GM20431 (cell line): ENCODE measurements at regions not wholly inside any gene's neighbourhood (a gene's known extent, or its start where the extent isn't known, plus 50 kb on each side); places are given as distances from the start of the nearest gene placed in this dataset.
"Not testable (repeated sequence)": the region's sequence is repeated elsewhere in the genome, so short reads cannot be mapped to it uniquely, and the experiment has no call there.

Source experiments
- in situ Hi-C: fragments of 300-500 bp; cut with MseI, MboI; formaldehyde crosslinking; loops from one replicate; pipeline ENCODE4 v1.15.0; 2020; ENCODE audit warnings: low sequenced_read_pairs; ENCODE audit not compliant: unreplicated experiment

DNA sequence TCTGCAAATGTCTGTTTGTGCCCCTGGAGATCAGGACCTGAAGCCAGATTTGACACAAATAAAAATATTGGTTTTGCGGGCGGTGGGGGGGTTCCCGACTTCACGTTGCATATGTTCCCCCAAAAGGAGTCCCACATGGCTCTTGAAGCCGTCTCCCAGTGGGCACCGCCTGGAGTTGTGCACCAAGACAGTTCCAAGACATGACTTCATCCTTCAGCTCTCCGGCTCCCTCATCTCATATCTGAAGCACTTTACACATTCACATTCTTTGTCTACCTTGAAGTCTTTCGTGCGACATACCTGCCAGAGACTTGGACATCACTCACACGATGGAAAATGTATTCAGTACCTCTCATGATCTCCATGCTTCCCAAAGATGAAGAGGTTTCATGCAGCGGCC is 362.8 kb upstream of the FOXK1 start:
- in situ Hi-C loops = no loop called here

DNA sequence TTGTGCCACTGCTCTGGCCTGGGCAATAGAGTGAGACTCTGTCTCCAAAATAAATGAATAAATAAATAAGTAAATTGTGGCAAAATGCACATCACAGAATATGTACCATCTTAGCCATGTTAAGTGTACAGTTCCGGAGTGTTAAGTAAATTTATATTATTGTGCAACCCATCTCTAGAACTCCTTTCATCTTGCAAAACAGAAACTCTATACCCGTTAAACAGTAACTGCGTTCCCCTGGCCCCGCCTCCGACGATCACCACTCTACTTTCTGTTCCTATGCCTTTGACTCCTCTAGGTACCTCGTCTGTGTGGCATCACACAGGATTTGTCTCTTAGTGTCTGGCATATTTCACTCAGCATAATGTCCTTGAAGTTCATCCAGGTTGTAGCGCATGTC is 356.4 kb upstream of the FOXK1 start:
- in situ Hi-C loops = loop anchor here (25.0 kb wide), 1 partner anchor 88 kb away; no protein-coding TSS in a partner anchor

DNA sequence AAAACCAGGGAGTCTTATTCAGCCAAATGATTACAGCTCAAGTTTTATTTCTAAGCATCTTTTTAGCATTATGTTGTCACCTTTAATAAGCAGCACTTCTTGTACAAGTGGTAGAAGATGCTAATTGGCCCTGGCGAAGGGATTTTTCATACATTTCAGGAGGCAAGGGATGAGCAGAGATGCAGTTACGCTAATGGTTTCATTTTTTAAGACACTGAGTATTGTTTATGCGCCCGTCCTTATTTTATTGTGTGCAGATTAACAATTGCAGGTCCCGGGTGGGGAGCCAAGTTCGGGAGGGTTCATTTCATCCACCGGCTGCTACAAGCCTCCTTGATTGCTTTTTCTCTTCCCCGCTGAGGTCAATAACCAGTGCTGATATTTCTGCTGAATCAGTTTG is 350.4 kb upstream of the FOXK1 start:
- in situ Hi-C loops = loop anchor here (25.0 kb wide), 1 partner anchor 94 kb away; no protein-coding TSS in a partner anchor

DNA sequence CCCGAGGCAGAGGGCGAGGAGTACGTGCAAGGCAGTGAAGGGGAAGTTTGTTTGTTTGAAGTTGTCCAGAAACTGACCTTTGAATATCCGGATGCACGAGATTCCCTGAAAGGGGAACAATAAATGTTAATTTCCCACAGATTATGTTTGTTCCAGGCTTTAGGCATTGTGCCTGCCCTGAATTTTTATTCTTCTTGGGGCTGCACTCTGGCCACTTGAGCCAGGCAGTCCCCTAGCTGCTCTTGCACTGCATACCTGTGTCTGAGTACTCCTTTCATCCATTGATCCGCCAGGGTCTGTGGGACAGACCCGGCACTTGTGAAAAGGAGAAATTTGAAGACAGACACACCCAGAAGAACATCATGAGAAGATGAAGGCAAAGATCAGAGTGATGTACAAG is 343.5 kb upstream of the FOXK1 start:
- in situ Hi-C loops = loop anchor here (25.0 kb wide), 1 partner anchor 101 kb away; no protein-coding TSS in a partner anchor

DNA sequence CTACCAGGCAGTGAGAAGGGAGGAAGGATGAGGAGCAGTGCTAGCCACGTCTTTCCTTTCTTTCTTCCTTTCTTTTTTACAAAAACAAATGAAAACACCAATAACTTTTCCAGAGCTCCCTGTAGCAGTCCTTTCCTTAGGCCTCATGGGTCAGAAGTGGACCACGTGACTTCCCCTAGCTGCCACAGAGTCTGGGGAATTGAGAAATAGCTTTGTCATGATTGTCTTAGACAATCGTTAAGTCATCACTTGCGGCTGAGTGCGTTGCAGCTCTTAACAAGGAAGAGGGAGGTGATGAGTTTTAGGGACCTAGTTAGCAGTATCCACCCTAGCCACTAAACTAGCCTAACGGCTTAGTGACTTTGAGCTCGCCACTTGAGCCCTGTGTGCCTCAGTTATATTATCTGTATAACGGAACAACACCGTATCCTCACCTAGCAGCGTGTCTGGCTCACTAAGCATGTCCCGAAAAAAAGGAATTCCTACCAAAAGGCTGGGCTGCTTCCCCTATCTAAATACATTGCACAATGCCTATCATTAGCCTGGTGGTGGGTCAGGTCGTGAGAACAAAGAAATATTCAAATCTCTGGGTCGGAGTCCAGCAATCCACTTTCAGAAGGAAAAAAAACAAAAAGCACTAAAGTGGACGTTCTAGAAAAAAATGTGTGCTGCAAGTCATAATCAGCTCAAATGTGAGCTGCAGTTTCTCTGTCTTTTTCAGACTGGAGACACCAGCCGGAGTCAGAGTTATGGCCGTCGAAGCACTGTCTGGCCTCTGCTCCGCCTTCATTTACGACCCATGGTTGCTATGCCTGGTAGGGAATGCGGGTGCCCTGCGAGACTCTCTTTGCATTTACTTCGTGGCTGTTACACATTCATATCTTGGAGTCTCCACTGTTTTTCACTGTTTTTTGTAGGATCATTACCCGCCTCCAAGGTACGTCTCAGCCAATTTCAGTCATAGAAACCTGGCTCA is 338.5 kb upstream of the FOXK1 start:
- in situ Hi-C loops = loop anchor here (25.0 kb wide), 1 partner anchor 106 kb away; no protein-coding TSS in a partner anchor

DNA sequence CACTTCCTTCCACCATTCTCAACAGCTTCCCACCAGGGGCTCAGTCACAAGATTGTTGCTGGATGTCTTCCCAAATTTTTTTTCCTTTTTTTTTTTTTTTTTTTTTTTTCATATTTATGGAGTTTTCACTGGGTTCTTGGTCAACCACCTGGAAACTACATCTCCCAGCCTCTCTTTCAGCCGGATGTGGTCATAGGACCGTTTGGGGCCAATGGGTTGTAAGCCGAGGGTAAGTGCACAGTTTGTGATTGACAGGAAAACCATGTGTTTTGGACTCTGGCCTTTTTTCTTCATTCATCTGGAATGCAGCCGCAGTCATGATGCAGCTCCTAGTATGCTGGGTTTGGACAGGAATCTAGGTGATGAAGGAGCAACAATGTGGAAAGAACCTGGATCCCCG is 337.1 kb upstream of the FOXK1 start:
- in situ Hi-C loops = loop anchor here (25.0 kb wide), 1 partner anchor 108 kb away; no protein-coding TSS in a partner anchor

DNA sequence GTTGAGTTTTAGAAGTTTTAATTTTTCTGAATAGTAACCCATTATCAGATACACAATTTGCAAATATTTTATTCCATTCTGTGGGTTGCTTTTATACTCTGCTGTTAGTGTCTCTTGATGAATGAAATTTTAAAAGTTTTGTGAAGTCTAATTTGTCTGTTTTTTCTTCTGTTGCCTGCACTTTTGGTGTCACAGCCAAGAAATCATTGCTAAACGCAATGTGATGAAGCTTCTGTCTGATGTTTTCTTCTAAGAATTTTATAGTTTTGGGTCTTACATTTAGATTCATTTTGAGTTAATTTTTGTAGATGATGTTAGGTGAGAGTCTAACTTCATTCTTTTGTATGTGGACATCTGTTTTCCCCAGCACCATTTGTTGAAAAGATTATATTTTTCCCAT is 330.0 kb upstream of the FOXK1 start:
- in situ Hi-C loops = no loop called here

DNA sequence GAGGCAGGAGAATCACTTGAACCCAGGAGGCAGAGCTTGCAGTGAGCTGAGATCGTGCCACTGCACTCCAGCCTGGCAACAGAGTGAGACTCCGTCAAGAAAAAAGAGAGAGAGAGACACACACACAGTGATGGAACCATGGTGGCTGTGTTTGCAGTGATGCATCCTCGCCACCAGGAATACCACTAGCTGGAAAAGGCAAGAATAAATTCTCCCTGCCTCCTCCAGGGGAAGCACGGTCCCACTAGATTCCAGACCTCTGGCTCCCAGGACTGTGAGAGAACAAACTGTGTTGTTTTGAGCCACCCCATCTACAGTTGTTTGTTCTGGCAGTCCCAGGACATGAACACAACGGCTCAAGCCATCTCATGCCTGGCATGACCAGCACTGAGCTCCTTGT is 320.3 kb upstream of the FOXK1 start:
- in situ Hi-C loops = no loop called here

DNA sequence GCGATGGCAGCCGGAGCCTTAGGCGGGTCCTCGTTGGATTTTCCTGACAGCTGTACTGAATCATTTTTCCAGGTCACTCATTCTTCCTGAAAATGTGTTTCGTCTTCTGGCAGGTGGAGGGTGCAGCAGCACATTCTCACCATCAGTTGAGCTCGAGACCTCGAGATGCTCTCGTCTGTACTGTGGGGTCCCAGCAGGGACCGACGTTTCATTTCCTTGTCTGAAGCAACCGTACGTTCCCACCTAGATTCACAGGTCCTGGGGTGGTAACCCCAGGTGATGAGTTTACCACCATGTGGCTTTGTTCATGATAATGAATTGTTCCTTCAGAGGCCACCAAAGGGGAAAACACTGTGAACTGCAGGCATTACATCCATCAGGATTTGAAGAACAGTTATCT is 298.5 kb upstream of the FOXK1 start:
- in situ Hi-C loops = no loop called here

DNA sequence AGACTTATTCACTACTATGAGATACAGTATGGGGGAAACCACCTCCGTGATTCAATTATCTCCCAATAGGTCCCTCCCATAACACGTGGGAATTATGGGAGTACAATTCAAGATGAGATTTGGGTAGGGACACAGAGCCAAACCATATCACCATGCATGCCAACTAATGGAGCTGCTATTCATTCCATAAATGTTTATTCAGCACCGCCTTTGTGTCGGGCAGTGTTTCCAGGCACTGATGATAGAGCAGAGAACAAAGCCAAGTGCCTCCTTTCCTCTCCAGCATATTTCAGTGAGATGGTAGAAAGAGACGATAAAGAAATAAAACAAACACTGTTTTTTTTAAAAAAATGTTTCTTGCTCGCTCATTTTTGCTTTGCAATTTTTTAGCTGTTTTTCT is 295.9 kb upstream of the FOXK1 start:
- in situ Hi-C loops = no loop called here

DNA sequence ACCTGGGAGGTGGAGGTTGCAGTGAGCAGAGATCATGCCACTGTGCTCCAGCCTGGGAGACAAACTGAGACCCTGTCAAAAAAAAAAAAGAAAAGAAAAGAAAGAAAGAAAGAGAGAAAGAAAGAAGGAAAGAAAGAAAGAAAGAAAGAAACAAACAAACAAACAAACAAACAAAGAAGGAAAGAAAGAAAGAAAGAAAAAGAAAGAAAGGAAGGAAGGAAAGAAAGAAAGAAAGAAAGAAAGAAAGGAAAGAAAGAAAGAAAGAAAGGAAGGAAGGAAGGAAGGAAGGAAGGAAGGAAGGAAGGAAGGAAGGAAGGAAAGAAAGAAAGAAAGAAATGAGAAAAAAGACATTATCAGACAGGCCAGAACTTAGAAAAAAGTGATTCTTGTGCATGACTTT is 291.0 kb upstream of the FOXK1 start:
- in situ Hi-C loops = not testable (repeated sequence)

DNA sequence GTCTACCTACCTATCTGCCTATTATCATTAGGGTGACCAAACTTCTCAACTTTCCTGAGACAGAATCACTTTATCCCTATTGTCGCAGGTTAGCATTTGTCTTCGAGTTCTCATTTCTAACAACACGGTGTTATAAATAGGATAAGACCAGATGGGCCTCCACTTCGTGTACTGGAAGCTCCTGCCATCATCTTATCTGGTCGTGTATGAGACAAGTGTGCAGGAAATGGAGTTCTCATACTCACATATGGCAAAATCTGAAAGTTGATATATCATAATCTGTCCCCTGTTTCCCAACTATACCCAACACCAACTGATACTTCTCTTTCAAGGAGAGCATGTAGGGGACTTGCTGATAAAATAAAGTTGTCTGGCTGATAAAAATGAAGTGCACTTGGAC is 287.4 kb upstream of the FOXK1 start:
- in situ Hi-C loops = no loop called here

DNA sequence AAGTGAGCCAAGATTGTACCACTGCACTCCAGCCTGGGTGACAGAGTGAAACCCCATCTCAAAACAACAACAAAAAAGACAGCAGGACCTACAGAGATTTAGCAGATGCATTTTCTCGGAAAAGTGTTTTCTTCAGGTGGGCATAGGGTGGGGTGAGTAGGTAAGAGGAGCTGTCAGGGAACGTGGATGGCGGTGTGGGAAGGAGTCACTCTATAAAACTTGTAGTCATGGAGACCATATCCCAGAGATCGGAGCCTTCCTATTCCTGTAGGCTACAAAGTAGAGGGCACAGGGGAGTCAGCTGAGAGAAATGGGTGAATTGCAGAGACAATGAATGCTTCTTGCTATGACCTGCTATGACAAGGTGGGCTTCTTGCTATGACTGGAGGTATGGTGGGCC is 283.0 kb upstream of the FOXK1 start:
- in situ Hi-C loops = no loop called here

DNA sequence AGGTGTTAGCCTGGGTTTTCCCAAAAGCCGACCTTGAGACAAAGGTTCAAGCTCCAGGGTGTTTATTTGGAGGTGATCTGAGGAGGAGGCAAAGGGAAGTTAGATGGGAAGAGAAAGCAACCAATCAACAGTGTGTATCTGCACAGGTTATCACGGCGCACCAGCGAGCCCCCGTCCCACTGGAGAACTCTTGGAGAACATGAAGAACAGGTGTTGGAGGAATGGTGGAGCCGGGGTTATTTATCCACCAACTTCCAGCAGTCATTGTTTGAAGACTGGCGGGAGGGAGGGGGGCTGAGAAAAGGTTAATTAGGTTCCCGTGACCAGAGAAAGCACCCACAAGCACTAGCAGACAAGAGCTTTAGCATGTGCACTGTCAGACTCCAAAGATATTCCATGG is 282.5 kb upstream of the FOXK1 start:
- in situ Hi-C loops = no loop called here

DNA sequence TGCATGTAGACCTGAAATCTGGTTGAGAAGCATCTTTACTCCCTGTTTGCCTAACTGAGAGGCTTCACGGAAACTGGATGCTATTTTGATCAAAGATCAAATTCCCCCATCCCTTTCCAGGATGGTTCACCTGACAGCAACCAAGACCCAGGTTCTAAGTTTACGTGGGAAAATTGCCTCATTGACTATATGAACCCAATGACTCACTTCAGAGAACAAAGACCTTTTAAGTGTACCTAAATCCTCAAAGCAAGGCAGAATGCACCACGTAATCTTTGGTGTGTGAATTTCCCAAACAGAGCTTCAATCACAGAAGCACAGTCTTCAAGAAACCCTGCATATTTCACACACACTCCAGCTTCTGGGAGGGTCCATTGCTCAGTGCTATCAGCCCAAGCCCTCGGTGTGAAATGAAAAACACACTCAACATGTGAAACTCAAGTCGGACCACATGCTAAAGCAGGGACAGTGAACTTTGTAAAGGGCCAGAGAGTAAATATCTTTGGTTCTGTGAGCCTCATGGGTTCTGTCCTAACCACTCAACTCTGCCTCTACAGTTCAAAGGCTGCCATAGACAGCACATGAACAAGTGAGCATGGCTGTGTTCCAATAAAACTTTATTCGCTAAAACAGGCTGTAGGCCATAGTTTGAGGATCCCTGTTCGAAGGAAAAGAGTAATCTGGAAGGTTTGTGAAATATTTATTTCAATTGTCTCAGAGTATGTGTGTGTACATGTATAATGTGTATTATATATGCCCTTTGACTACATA is 275.6 kb upstream of the FOXK1 start:
- in situ Hi-C loops = no loop called here

DNA sequence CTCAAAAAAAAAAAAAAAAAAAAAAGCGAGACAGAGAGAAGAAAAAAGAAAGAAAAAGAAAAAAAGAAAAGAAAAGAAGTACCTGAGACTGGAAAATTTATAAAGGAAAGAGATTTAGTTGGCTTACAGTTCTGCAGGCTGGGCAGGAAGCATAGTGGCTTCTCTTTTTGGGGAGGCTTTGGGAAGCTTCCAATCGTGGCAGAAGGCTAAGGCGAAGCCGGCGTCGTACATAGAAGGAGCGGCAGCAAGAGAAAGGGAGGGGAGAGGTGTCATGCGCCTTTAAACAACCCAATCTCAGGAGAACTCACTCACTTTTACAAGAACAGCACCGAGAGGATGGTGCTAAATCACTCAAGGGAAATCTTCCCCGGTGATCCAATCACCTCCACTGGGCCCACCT is 272.1 kb upstream of the FOXK1 start:
- in situ Hi-C loops = no loop called here

DNA sequence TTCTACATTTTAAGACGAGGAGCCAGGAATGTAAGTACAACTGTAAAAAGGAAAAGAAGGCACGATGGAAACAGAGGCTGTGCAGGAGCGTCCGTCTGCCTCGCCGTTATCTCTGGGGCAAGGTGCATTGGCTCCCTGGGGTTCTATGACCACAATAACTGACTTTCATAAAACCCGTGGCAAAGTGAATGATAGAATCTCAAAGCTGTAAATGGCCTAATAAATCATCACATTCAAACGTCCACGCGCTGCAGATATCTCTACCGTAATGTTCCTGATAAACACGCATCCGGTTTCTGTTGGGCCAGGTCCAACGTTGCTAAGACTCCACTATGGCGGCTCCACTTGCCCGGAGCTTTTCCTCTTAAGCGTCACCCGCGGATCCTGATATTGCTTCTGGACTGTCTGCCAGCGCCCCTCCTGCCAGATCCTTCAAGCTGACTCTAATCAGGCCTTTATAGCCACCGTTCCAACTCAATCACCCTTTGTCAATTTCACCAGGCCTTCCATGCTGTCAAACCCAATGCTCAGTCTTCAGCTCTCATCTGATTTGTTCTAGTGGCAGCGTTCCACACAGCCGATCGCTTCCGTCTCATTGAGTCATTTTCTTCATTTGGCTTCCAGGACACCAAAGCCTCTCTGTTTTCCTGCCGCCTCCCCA is 265.6 kb upstream of the FOXK1 start:
- in situ Hi-C loops = no loop called here

DNA sequence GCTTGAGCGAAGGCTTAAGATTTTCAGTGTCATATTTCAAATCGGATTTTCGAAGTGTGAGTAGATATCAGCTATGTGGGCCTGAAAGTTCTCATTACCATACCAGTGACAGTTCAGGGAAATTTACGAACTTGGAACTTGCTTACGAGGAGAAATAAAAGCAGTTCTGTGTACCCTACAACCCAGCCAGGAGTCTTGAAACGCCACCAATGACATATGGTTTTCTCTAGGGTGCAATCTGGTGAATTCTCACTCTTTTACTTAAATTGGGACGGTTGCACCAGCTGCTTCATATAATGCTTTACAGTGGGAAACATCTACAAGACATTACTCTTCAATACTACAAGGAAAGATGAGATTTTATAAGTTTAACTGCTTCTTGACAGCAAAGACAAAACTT is 253.6 kb upstream of the FOXK1 start:
- in situ Hi-C loops = no loop called here

DNA sequence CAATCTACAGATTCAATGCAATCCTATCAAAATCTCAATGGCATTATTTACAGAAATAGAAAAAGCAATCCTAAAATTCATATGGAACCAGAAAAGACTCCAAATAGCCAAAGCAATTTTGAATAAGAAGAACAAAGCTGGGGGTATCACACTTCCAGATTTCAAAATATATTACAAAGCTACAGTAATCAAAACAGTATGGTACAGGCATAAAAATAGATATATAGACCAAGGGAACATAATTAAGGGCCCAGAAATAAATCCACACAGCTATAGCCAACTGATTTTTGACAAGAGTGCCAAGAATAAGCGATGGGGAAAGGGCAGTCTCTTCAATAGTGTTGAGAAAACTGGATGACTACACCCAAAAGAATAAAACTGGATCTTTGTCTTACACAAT is 251.9 kb upstream of the FOXK1 start:
- in situ Hi-C loops = no loop called here

DNA sequence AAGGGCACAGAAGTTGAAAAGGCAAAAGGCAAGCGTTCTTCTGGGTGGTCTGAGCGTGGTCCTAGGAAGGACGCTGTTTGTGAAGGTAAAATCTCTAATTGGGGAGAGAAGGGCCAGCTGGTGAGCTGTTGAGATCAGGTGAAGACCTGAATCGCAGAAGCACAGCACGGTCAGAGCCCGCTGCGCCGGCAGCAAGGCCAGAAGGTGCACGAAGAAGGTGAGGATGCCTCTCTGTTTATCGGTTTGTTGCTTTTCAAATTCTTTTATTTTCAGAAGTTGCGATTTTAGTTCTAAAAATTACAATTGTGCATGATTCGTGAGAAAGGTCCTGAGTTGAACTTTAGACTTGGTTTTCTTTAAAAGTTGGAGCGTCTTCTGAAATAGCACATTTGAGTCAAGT is 247.8 kb upstream of the FOXK1 start:
- in situ Hi-C loops = no loop called here
